Stimulated activated CD8-positive, alpha-beta memory T cell treated with anti-CD3 and anti-CD28 coated beads, Interleukin-12 subunit alpha, Interleukin-12 subunit beta, amount 100 ng/mL, for 24 hours (primary cell): ENCODE measurements at regions not wholly inside any gene's neighbourhood (a gene's known extent, or its start where the extent isn't known, plus 50 kb on each side); places are given as distances from the start of the nearest gene placed in this dataset.

Experiments used
- DNase-seq: peaks from one replicate; pipeline ENCODE4 v3.0.0-alpha.2; 2020; ENCODE audit errors: extremely low read depth

DNA sequence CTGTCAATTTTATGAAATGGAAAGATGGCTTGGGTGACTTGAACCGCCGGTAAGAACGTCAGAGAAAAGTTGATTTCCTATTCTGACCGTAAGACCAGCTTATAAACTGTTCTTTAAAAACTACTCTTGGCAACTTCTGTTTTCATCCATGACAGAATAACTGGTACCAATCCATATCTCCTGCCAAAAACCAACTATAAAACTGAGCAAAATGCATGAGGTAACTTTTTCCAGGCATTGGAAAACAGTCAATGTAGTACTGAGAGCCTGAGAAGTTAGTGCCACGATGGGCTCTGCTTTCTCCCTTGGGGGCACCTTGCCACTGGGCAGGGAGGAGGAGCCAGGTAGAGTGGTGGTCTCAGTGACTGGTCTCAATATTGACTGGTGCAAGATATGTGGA, 615.2 kb upstream of the TBL1XR1 start:
- no peak for DNase-seq

DNA sequence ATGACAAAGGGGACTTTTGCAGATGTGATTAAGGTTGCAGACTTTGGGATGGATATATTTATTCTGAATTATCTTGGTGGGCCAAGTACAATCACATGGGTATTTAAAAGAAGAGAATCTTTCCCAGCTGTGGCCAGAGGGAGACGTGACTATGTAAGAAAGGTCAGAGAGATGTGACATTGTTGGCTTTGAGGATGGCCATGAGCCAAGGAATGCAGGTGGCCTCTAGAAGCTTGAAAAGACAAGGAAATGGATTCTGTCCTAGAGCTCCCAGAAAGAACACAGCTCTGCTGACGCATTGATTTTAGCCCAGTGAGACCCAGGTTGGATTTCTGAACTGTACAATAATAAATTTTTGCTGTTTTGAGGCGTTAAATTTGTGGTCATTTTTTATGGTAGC, 616.0 kb upstream of the TBL1XR1 start:
- no peak for DNase-seq

DNA sequence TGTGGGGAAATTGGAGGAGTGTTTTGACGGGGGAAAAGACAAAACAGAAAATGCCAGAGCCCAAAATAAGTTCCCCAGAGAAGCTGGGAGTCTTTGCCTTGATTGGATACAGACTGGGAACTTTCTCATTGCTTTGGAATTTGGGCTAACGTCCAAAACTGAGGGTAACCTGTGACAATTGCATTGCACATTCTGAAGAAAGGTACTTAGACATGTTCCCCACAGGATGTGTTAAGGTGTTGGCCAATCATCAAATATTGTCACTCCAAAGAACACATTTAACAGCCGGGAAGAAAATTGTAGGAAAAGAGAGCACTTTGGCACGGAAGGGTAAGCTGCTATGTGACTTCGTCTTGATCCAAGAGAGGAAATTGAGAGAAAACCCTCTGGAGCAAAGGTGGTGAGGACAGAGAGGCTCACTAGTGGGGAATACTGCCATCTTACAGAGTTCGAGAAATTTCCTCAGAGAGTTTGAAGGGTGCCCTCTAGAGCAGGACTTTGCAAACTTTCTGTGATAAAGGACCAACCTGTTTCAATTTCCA, 619.5 kb upstream of the TBL1XR1 start:
- no peak for DNase-seq

DNA sequence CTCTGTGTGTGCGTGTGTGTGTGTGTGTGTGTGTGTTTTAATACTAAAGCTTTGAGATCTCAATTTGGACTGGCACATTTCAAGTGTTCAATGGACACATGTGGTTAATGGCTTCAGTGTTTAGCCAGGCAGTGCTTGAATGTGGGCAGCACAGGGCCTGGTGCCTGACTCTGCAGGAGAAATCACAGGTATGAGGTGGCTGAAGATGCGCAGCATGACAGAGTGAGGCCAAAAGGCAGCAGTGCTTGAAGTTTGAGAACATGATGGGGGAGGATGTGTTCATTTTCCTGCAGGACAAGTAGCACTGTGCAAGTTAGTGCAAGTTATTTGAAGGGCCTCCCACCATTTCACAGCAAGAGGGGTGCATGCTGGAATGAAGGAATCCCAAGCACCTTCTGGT, 620.5 kb upstream of the TBL1XR1 start:
- DNase-seq: no peak

DNA sequence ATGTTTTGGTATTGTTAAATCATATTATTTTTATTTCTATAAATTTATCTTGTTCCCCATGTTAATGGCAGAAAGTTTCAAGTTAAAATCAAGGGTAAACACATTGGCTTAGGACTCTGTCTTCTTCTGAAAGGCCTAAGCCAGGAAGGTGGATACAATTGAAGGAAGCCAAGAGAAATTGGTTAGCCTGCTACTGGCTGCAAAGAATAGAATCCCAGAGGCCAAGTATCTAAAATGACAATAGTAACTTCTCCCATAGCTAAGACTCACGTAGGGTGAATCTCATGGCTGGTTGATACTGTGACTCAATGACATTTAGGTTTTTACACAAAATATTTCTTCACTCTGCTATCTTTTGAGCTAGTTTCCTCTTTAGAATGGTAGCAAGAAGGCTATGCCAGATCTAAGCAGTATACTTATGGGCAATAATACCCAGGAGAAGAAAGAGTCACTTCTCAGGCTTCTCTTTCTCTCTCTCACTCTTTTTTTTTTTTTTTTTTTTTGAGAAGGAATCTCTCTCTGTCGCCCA, 621.5 kb upstream of the TBL1XR1 start:
- DNase-seq: no peak

DNA sequence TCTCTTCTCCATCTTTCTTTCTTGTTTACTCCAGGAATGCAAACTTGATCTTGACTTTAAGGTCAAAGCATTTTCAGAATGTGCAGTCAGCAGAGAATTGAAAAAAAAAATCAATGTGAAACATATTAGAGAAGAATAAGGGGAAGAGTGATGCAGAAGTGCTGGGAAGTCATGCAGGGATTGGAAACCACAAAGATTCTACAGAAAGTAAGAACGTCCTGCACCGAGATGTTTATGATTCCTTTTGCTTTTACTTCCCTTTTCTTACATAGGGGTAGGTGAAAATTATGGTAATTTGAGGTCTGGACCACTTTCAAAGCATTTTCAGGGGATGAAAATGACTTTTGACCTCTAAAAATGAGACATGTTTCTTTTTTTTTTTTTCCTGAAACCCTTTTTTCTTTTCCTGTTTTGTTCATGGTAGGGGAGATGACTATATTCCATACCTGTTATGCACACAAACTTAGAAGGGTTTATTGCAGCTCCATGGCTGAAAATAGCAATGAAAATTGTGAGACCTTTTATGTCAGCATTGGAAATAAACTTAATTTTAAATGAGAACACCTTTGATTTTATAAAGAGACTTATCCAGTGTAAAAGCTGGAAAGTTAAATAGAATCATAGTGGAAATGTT, 623.5 kb upstream of the TBL1XR1 start:
- no peak for DNase-seq

DNA sequence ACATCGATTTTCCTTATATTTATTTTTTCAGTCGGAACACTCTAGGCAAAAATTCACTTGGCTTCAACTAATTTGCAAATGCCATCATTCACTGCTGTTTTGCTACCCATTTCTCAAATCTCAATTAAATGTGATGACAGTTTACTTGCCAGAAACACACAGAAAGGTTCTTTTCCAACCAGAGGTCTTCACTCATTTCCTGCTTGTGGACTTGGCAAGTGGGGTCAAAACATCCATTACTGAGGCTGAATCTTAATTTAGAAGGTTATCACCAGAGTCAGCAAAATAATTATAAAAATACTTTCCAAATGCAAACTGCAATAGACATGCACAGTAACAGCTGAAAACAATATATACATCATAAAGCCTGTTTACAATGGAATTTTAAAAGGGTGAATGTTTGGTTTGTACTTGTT, 625.4 kb upstream of the TBL1XR1 start:
- no peak for DNase-seq

DNA sequence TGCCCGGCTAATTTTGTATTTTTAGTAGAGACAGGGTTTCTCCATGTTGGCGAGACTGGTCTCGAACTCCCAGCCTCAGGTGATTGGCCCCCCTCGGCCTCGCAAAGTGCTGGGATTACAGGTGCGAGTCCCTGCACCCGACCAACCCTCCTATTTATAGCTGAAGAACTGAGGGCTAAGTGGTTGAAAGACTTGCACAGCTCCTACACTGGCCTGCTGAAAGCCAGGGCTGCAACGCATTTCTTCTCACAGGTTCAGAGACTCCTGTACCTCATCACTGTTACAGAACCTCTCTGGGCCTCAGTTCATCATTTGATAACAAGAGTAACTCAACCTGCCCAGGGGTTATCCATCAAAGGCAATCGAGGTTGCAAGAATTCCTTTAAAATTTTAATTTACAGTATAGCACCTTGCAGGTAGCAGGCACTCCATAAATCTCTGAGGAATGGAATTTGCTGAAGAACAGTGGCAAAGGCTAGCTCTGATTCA, 626.5 kb upstream of the TBL1XR1 start:
- no peak for DNase-seq

DNA sequence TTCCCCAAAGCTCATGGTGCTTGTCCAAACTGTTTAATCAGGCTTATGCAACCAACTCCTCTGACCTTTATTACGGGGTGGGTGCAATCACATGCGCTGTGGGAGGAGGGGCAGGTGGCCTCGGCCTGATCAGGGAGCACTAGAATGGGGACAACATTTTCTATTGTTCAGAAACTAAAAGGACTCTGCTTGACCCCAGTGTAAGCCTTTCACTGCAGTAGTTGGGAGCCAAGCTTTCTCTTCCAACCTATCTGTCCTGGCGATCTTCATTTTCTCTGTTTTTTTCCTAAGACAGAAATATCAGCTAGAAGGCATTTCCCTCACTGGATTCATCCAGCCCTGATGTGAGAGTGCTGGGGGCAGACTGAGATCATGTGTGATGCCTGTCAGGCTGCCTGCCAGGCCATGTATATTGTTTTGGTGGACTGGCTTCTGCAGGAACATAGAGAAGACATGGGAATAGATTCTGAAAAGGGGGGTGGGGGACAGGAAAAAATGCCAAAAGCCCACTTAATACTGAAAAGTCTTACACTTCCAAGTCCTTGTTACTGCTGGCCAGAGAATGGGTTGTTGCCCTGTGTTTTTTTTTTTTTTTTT, 627.0 kb upstream of the TBL1XR1 start:
- DNase-seq: no peak

DNA sequence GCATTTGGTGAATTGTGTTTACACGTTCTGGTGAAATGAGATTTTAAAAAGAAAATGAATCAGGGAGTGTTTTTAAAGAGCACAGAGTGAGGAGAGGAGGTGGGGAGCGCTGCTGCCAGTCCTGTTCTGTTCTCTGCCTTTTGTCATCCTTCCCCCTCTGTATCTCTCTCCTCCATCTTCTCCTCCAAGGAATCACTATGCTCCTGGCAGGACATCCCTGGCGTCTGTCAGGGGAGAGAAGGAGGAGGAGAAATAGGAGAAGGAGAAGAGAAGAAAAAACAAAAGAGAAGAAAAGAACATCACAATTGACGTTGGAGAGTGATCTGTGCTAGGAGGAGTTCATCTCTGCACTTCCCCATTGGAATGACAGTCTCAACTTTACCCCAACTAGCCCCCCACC, 627.6 kb upstream of the TBL1XR1 start:
- no peak for DNase-seq

DNA sequence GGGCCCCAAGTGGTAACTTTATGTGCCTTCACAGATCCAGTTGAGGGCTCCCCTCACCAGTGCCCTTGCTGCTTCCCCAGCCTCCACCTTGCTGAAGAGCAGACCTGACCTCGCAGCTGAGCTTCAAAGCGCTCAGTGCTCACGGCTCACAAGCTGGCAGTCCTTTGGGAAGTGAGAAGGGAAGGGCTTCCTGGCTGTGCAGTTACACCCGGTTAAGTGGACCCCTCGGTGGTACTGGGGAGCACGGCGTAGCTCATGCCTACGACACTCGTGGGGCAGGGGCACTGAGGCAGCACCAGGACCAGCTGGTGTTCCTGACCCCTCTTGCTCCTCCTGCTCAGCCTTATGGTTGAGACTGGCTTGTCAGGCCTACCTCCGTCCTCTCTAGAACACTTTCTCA, 629.0 kb upstream of the TBL1XR1 start:
- no peak for DNase-seq

DNA sequence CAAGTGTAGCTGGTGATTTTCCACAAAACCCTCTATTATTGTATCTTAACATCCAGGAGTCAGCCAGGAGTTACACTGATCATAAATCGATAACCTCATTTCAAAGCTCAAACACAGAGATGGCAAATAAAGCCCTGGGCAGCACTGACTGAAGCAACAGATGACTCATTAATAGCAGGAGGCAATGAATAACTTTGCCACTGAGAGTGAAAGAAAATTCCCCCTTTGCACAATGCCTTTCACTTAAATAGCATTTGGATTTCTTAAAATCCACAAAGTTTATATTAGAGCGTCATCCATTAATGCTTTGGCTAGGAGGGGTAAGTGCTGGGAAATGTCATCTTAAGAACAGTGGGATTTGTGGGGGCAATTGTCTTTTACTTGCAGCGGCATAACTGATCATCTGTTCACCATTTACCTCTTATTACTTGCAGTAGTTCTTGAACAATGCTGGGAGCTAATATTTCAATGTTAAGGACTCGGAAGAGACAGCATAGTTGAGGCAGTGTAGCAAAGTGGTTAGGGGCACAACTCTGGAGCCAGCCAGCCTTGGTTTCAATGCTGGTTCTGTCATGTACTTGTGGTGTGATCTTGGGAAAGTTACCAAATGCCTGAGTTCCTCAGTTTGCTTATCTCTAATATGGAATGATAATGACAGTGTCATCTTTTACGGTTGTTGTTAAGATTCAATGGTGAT, 630.4 kb upstream of the TBL1XR1 start:
- no peak for DNase-seq

DNA sequence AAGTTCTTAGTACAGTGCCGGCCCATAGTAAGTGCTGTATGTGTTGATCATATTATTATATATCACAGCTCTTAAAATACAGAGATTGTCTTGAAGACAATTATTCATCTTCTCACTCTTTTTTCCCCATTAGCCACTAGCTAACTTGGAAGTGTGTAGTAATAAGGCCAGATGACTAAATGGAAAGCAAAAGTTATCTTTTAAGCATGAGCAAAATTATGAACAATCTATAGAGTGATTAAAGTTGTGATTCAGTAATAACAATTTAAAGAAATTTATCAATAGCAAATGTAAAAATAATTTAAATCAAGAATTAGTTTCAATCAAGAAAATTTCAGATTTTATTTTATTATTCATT, 630.9 kb upstream of the TBL1XR1 start:
- DNase-seq: no peak

DNA sequence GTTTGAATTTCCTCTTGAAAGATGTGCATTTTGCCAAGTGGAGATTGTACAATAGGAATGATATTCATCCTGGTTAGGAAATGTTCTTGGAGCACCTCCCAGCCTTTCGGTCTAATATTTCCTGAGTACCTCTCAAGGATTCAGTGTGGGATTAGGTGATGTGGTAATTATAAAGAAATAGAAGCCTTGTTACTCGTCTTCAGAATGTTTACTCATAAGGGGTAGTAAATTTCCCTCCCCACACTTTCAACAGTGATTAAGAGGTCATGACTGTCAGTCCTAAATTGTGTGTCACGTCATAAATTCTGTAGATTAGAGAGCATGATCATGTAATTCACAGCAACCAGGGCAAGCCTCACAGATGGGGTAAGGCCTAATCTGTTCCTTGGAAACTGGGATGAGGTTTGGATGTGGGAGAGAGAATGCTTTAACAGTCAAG, 633.1 kb upstream of the TBL1XR1 start:
- no peak for DNase-seq

DNA sequence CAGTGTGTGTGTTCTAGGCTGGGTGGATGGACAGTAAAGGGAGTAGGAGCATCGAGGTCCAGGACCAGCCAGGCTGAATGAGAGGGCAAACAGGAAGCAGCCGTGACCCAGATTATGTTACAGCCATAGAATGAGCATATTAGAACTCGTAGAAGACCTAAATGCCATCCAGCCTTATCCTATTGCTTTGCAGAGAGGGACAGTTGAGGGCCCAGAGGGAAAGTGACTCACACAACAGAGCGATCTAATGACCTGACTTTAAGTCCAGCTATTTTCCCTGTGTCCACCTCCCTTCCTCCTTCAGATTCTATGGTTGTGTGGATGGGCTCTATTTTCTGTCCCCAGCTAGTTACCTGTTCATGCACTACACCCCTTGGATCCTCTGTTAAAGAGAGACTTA, 634.1 kb upstream of the TBL1XR1 start:
- DNase-seq: no peak

DNA sequence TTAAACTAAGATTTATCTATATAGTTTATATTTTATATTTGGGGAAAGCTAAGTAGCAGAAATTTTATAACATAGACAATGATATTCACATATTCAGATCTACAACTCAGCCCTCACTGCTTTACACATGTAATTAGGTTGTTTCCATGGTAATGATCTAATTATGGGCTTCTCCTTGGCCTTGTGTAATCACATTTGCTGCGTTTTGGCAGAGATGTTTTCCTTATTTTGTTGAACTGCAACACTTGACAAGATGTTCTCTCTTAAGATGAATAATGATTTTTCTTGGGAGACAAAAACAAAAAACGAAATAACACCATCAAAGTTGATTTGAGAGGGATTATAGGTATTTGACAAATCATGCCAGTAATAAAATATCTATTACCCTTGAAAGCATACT, 635.6 kb upstream of the TBL1XR1 start:
- no peak for DNase-seq

DNA sequence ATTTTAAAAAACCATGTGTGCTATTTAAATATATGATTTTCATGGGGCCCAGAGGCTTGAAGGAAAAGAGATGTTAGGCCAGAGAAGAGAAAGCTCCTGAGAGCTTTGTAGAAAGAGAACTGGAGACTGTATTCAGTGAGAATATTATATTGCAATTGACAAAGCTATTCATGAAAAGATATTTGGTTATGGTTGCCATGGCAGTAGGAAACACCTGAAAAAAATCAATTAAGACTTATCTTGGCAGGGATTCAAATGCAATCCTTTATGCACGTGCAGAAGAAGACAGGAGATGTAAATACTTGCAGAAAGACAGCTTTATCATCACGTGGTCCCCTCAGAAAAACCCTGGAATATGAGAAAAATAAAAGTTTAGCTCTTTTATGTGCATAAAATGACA, 636.0 kb upstream of the TBL1XR1 start:
- DNase-seq: no peak

DNA sequence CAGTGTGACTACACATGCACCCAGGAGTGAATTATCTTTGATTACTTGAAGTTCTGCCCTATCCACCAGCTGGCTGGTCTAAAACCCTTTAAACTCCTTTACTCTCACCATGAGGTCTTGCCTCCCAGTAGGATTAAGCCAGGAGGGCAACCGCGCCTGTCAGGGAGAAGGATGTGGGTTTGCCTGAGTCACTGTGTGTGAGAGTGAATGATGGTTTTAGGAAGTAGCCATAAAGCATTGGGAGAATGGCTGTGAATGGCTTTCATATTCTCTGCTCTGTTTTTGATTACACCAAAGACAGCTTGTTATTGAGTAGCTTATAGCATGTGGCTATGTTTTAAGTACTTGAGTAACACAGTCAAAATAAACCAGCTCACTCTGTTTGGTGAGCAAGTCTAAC, 637.7 kb upstream of the TBL1XR1 start:
- DNase-seq: no peak

DNA sequence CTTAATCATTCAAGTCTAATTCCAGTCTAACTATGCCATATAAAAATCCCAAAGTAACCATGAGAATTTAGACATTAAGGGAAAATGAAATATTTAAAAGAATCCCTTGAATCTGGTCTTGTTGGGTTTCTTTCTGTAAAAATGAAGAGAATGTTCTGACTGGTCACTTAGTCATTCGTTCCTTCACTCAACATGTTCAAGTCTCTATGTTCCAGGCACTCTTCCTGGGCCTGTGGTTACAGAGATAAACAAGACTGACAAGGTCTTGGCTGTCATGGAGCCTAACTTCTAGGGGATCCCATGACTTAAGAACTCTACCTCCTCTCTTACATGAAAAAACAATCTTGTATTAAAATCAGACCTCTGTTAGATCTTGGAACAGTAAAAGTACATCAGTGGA, 638.6 kb upstream of the TBL1XR1 start:
- no peak for DNase-seq

DNA sequence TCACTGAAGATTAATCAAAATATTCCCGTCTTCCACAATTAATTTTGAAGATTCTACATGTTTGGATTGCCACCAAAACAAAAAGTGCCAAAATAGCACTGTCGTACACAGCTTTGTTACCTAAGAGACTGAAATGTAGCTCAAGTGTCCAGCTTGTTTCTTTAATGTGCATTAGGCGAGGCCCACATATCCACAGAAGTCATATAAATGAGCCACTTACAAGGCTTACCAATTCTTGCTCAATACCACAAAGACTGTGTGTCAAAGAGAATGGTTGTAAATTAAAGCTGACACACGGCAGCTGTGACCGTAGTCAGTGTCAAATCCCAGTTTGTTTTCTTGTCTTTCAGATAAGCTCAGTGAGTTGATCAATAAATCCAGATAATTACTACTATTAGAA, 639.4 kb upstream of the TBL1XR1 start:
- DNase-seq: no peak

DNA sequence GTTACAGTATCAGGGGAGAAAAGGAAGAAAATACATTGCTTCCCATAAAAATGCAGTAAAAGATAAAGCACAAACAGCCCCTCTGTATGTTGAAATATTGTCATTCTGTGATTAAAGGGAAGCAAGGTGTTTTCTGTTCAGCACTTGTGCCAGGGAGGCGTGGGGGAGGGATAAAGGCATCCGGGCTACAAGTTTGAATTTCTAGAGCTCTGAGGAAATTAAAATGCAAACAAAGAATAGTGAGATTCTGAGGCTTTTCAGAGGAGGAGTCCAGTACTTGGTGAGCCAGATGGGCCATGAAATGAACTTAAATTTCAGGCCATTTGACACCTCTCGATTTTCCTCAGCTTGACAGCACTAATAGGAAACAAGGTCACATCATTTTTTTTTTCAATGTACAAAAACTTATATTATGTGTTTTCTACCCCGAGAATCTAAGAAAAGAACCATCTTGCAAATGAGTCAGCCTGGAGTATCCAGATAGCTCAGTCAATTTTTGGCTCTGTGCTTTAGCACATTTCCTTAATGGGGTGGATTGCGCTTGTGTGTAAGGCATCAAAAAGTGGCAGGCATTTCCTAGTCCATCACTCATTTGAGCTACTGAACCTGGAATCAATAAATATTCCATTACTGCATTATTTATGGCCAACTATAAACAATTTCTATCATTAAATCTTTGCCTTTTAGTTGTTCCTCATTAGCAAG, 640.8 kb upstream of the TBL1XR1 start:
- no peak for DNase-seq

DNA sequence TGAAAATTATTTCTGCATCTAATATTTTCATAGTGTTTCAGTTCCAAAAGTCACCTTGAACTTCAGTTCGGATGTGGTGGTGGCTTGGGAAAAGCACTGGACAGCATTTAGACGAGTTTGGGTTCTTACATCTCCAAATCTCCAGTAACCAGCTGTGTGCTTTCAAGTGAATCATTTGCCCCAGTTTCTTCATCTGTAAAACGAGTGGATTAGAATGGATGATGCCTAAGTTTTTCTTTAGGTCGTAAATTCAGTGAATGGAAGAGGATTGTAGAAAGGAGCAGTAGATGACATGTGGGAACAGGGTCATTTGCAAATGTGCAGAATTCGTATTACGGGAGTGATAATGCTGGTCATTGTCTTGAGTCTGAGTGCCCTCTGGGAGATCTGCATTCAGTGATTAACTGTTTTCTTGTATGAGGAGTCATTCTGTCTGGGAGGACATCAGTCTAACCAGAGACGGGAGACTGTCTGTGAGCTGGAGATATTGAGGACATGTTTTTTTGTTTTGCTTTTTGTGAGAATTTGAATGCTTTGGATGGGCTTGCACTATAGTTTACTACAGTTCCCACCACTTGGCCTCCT, 641.6 kb upstream of the TBL1XR1 start:
- DNase-seq: no peak
